GM10248 (cell line): ENCODE measurements at regions not wholly inside any gene's neighbourhood (a gene's known extent, or its start where the extent isn't known, plus 50 kb on each side); places are given as distances from the start of the nearest gene placed in this dataset.

Experiments used
- CTCF ChIA-PET: fragments of 300-600 bp; sonication (Branson Sonifier 250); formaldehyde crosslinking; extraction: SDS; loops from one replicate; lab custom pipeline; 2021; ENCODE audit warnings: antibody characterized with exemption; lab: Yijun Ruan, JAX
- POLR2A ChIA-PET: fragments of 350-650 bp; sonication (Branson Sonifier 250); formaldehyde crosslinking; extraction: SDS; loops from one replicate; lab custom pipeline; 2020; ENCODE audit warnings: antibody characterized with exemption; lab: Yijun Ruan, JAX
- DNase-seq: peaks from one replicate; pipeline ENCODE4 v3.0.0; 2012; ENCODE audit errors: extremely low spot score
- TF ChIP-seq, protein P1 (sequence below): IDR thresholded peaks from 2 replicates; pipeline ENCODE4 v1.5.1; 2012; ENCODE audit warnings: mild to moderate bottlenecking, low read depth; ENCODE audit errors: extremely low read depth, missing control alignments, control extremely low read depth

DNA sequence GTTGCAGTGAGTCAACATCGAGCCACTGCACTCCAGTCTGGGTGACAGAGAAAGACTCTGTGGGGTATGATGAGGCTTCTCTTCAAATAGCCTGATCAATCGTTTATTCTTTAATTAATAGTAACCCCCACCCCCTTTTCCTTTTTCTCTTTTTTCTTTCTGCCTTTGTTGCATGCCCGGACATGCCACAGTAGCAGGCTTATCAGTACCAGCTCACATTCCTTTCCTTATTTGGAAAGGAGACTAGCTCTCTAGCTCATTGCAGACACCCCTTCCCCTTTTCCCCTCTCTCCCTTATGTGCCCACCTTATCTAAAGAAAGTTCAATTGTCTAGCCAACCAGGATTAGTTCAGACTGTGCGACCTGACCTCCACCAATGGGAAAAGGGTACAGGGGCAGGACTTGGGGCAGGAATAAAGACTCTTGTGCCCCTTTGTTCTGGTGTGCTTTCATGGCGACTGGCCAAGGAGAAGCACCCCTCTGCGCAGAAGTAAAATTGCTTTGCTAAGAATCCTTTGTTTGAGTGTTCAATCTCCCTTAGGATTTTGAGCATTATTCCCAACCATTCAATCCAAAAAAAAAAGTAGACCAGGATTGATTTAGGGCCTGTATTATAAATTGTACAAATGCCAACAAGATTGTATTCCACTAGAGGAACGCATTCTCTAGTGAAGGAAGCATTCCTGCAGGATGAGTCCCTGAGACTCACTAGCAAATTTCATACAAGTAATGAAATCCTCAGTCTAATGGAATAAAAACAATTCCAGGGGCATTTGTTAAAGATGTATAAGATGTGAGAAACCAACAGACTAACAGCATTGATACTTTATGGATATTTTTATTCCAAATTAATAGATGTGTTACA lies 95.8 kb upstream of the SNRPN start:
- TF ChIP-seq, protein P1, sequence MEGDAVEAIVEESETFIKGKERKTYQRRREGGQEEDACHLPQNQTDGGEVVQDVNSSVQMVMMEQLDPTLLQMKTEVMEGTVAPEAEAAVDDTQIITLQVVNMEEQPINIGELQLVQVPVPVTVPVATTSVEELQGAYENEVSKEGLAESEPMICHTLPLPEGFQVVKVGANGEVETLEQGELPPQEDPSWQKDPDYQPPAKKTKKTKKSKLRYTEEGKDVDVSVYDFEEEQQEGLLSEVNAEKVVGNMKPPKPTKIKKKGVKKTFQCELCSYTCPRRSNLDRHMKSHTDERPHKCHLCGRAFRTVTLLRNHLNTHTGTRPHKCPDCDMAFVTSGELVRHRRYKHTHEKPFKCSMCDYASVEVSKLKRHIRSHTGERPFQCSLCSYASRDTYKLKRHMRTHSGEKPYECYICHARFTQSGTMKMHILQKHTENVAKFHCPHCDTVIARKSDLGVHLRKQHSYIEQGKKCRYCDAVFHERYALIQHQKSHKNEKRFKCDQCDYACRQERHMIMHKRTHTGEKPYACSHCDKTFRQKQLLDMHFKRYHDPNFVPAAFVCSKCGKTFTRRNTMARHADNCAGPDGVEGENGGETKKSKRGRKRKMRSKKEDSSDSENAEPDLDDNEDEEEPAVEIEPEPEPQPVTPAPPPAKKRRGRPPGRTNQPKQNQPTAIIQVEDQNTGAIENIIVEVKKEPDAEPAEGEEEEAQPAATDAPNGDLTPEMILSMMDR: no peak
- DNase-seq: no peak
- ChIA-PET POLR2A (no interaction called here), CTCF (no interaction called here)

DNA sequence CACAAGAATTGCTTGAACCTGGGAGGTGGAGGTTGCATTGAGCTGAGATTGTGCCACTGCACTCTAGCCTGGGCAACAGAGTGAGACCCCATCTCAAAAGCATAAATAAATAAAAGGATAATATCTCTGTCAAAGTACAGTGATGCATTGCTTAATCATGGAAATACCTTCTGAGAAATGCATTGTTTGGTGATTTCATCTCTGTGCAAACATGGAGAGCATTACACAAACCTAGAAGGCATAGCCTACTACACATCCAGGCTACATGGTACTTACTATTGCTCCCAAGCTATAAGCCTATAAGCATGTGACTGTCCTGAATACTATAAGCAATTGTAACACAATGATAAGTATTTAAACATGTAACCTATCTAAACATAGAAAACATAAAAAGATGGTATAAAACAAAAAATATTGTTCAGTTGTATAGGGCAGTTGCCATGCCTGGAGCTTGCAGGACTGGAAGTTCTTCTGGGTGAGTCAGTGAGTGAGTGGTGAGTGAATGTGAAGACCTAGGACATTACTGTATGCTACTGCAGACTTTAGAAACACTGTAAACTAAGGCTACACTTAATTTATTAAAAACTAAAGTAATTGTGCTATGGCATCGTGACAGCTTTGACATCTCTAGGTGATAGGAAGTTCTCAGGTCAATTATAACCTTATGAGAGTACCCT lies 93.6 kb upstream of the SNRPN start:
- POLR2A ChIA-PET: no interaction called here
- no peak for DNase-seq
- TF ChIP-seq, protein P1: no peak
- CTCF ChIA-PET: no interaction called here

DNA sequence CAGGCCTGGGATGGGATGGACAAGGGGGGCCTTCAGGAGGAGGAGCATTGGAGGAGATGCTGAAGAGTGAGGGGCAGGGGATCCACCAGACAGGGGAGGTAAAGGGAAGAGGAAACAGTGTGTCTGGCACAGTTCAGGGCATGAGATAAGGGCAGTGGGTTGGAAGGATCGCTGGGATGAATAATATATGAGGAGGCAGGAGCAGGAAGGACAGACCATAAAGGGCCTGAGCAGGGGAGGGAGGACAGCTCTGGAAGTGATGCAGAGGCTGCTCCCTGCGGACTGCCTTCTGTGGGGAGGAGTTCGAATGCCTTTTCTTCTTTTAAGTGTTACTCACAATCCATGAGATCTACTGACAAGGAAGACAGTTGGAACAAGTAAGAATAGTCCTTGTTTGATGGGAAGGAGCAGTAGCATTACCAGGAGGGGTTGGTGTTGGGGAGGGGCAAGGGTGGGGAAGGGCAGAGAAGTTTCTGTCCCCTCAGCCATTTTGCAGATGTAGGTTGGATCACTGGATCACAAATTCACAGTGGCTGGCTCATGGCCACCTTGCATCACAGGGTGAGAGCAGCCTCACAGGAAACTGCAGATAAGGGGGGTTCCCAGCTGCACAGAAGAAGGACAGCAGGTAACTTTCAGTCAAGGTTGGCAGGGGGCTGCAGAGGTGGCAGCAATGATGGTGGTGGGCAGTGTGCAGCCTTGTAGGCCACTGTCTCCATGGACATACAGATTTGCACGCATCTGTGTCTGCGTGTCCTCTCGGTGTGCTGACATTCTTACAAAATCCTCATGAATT lies 91.9 kb upstream of the SNRPN start:
- CTCF ChIA-PET: no interaction called here
- DNase-seq: no peak
- TF ChIP-seq, protein P1: no peak

DNA sequence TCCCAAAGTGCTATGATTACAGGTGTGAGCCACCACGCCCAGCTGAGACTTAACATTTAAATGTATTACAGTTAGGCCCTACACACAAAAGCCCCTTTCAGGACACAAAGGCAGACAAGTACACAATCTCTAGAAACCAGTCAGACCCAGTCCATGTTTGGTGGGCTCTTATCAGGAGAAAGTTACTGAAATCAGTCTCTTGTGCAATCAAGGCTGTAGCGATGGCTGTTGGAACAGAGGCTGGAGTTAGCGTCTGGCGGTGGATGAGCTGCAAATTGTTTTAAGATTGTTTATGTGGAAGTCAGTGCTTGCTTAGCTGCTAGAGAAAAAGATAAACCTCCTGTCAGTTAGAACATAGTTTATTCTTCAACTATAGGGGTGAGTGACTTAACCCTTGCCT lies 89.5 kb upstream of the SNRPN start:
- TF ChIP-seq, protein P1: no peak
- ChIA-PET CTCF (no interaction called here), POLR2A (no interaction called here)
- DNase-seq: no peak

More for the DNA sequence above, 91.9 kb upstream of the SNRPN start:
- POLR2A ChIA-PET: no interaction called here

DNA sequence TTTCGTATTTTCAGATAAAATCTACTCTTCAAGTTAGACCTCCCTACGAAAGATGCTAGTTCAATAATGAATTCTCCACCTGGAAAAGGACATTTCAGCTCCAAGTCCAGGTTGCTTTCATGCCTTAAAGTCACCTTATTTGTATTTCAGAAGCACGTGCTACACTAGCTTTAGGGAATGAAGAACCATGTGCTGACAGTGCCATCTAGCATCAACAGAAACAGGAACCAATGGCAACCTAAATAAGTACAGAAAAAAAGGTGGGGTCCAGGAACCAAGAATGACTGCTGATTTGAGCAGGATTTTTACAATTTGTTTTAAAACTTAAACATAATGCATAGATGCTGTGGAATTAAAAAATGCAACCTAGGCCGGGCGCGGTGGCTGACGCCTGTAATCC lies 77.6 kb upstream of the SNRPN start:
- DNase-seq: no peak
- TF ChIP-seq, protein P1: no peak
- POLR2A ChIA-PET: no interaction called here
- CTCF ChIA-PET: no interaction called here

DNA sequence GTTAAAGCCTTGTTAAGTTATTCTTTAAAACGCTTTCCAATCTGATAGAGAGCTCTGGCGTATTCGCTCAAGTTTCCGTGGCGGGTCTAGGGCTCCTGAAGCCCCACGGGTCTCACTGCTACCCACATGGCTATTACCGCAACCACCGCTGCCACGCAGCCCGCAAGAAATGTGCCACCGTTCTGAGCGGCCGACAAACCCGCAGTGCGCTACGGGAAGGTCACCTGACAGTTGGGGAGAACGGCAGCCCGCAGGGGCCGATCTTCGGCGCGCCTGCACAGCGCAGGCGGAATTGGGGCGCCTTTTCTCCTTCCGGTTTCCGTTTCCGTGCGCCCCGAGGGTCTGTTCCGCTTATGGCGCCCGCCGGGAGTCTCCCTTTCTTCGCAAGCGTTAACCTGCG lies 76.6 kb upstream of the SNRPN start:
- ChIA-PET CTCF (no interaction called here), POLR2A (no interaction called here)
- no peak for DNase-seq
- TF ChIP-seq, protein P1: no peak
